H1 (cell line): ENCODE measurements at regions not wholly inside any gene's neighbourhood (a gene's known extent, or its start where the extent isn't known, plus 50 kb on each side); places are given as distances from the start of the nearest gene placed in this dataset.

Experiments used
- CTCF ChIA-PET: fragments of 300-600 bp; sonication (Branson Sonifier 250); formaldehyde crosslinking; loops from one replicate; lab custom pipeline; 2021; ENCODE audit not compliant: partially characterized antibody; lab: Charles Lee
- POLR2A ChIA-PET: fragments of 300-600 bp; sonication (Branson Sonifier 250); formaldehyde crosslinking; loops from one replicate; lab custom pipeline; 2021; ENCODE audit warnings: inconsistent platforms; ENCODE audit not compliant: partially characterized antibody; lab: Charles Lee
- DNase-seq, 2 experiments: peaks; one replicate each; pipeline versions ENCODE4 v3.0.0 to v3.0.0-alpha.2; 2010 to 2022; ENCODE audit warnings: low spot score in 2 of 2, low read depth in 1 of 2, mixed read lengths in 1 of 2
- FAIRE-seq: peaks from 2 replicates; lab custom pipeline; 2011; peaks lifted over from hg19 to GRCh38; lab: Jason Lieb, UNC
- H2AFZ ChIP-seq: 2 replicates; pipeline ENCODE4 v1.8.1; 2012; ENCODE audit warnings: low read length, inconsistent platforms
- H2AK5ac ChIP-seq: 2 replicates; pipeline ENCODE4 v1.6.1; 2013; ENCODE audit warnings: low read depth, low read length
- H2BK120ac ChIP-seq: replicated peaks from 2 replicates; pipeline ENCODE3; 2013; ENCODE audit warnings: low read depth, low read length, inconsistent platforms
- H2BK12ac ChIP-seq: 2 replicates; pipeline ENCODE4 v1.6.1; 2013; ENCODE audit warnings: low read depth, low read length
- H2BK15ac ChIP-seq: 2 replicates; pipeline ENCODE4 v1.6.1; 2013; ENCODE audit warnings: low read length
- H2BK20ac ChIP-seq: 2 replicates; pipeline ENCODE4 v1.6.1; 2013; ENCODE audit warnings: low read length
- H2BK5ac ChIP-seq: 2 replicates; pipeline ENCODE4 v1.6.1; 2013; ENCODE audit warnings: low read depth, low read length
- H3K14ac ChIP-seq: 2 replicates; pipeline ENCODE4 v1.6.1; 2013; ENCODE audit warnings: inconsistent platforms; ENCODE audit not compliant: insufficient read length
- H3K18ac ChIP-seq: 2 replicates; pipeline ENCODE4 v1.6.1; 2013; ENCODE audit warnings: low read length; ENCODE audit errors: extremely low read depth
- H3K23ac ChIP-seq: 2 replicates; pipeline ENCODE4 v1.6.1; 2013; ENCODE audit warnings: inconsistent platforms; ENCODE audit not compliant: insufficient read length
- H3K23me2 ChIP-seq: 2 replicates; pipeline ENCODE4 v1.6.1; 2013; ENCODE audit warnings: low read depth, low read length
- H3K27ac ChIP-seq: 2 replicates; pipeline ENCODE4 v1.6.1; 2011; ENCODE audit warnings: low read depth, low read length, inconsistent platforms
- H3K27me3 ChIP-seq, 4 experiments: replicated peaks in 1 of 4; 1 replicate in 1 of 4; 2 replicates in 3 of 4; pipeline versions ENCODE4 v1.6.1 to v1.8.1; 2011 to 2013; ENCODE audit warnings: low read length in 3 of 4, mild to moderate bottlenecking in 3 of 4, inconsistent platforms in 2 of 4, mixed read lengths in 2 of 4, moderate library complexity in 1 of 4; ENCODE audit not compliant: control insufficient read depth in 3 of 4, insufficient read depth in 3 of 4; ENCODE audit errors: extremely low read depth in 1 of 4
- H3K36me3 ChIP-seq, 4 experiments: 2 replicates each; pipeline versions ENCODE4 v1.6.1 to v1.8.1; 2011 to 2013; ENCODE audit warnings: mild to moderate bottlenecking in 4 of 4, low read length in 3 of 4, moderate library complexity in 2 of 4, control low read depth in 1 of 4, inconsistent platforms in 1 of 4; ENCODE audit not compliant: insufficient read depth in 4 of 4, control insufficient read depth in 2 of 4
- H3K4ac ChIP-seq: replicated peaks from 2 replicates; pipeline ENCODE3; 2013; ENCODE audit warnings: low read length, low read depth, mixed read lengths, inconsistent platforms; ENCODE audit not compliant: insufficient read length
- H3K4me1 ChIP-seq, 4 experiments: replicated peaks in 1 of 4; 1 replicate in 1 of 4; 2 replicates in 3 of 4; pipeline versions ENCODE4 v1.6.1 to v1.8.1; 2011 to 2013; ENCODE audit warnings: low read length in 3 of 4, inconsistent platforms in 2 of 4, mixed read lengths in 1 of 4; ENCODE audit not compliant: insufficient read depth in 4 of 4, control insufficient read depth in 3 of 4
- H3K4me2 ChIP-seq, 2 experiments: 2 replicates each; pipeline versions ENCODE4 v1.6.1 to v1.8.1; 2011 to 2013; ENCODE audit warnings: low read depth in 2 of 2, low read length in 2 of 2, control low read depth in 1 of 2, inconsistent platforms in 1 of 2, mild to moderate bottlenecking in 1 of 2; ENCODE audit not compliant: insufficient read depth in 1 of 2
- H3K4me3 ChIP-seq, 4 experiments: fragments of 200-600, 300-600 bp in 1 of 4; sonication (generic), shearing (Covaris generic), sonication (Bioruptor Twin) in 1 of 4; 2 replicates each; pipeline versions ENCODE4 v1.5.1 to v1.8.1; 2011 to 2016; ENCODE audit warnings: low read length in 4 of 4, low read depth in 3 of 4, control low read depth in 2 of 4, inconsistent platforms in 2 of 4, mild to moderate bottlenecking in 2 of 4, mixed read lengths in 1 of 4, moderate library complexity in 1 of 4; ENCODE audit not compliant: insufficient read depth in 2 of 4; ENCODE audit errors: extremely low read depth in 1 of 4
- H3K56ac ChIP-seq: replicated peaks from 2 replicates; pipeline ENCODE3; 2013; ENCODE audit warnings: low read depth, mild to moderate bottlenecking, mixed read lengths, low read length, inconsistent platforms; ENCODE audit not compliant: insufficient read length
- H3K79me1 ChIP-seq: 2 replicates; pipeline ENCODE4 v1.6.1; 2013; ENCODE audit warnings: low read depth, low read length, control low read depth
- H3K79me2 ChIP-seq, 2 experiments: 2 replicates each; pipeline versions ENCODE4 v1.6.1 to v1.8.1; 2012 to 2013; ENCODE audit warnings: low read length in 2 of 2, mild to moderate bottlenecking in 2 of 2, inconsistent platforms in 1 of 2; ENCODE audit not compliant: insufficient read depth in 2 of 2, control insufficient read depth in 1 of 2
- H3K9ac ChIP-seq, 4 experiments: replicated peaks in 1 of 4; 1 replicate in 1 of 4; 2 replicates in 3 of 4; pipeline versions ENCODE4 v1.6.1 to v1.8.1; 2011 to 2013; ENCODE audit warnings: low read depth in 3 of 4, low read length in 3 of 4, control low read depth in 2 of 4, mild to moderate bottlenecking in 2 of 4, moderate library complexity in 2 of 4, inconsistent platforms in 1 of 4; ENCODE audit errors: extremely low read depth in 1 of 4
- H3K9me3 ChIP-seq, 2 experiments: 2 replicates each; pipeline versions ENCODE4 v1.6.1 to v1.8.1; 2012 to 2013; ENCODE audit warnings: mild to moderate bottlenecking in 2 of 2, moderate library complexity in 2 of 2, control low read depth in 1 of 2, inconsistent platforms in 1 of 2, low read depth in 1 of 2, low read length in 1 of 2, mixed read lengths in 1 of 2; ENCODE audit not compliant: insufficient read depth in 2 of 2
- H4K20me1 ChIP-seq, 2 experiments: replicated peaks in 1 of 2; 2 replicates each; pipeline versions ENCODE3 to v1.8.1; 2011 to 2013; ENCODE audit warnings: inconsistent platforms in 2 of 2, low read length in 2 of 2, mild to moderate bottlenecking in 1 of 2; ENCODE audit not compliant: insufficient read depth in 2 of 2, control insufficient read depth in 1 of 2
- H4K5ac ChIP-seq: 2 replicates; pipeline ENCODE4 v1.6.1; 2013; ENCODE audit warnings: low read length, low read depth, mixed read lengths, inconsistent platforms; ENCODE audit not compliant: insufficient read length
- H4K8ac ChIP-seq: 2 replicates; pipeline ENCODE4 v1.8.0; 2013; ENCODE audit warnings: mild to moderate bottlenecking, moderate library complexity, low read length, inconsistent platforms; ENCODE audit not compliant: insufficient read depth; ENCODE audit errors: extremely low read depth
- H4K91ac ChIP-seq: replicated peaks from 2 replicates; pipeline ENCODE3; 2013; ENCODE audit warnings: low read length, mixed read lengths, inconsistent platforms; ENCODE audit not compliant: insufficient read length
- TAF7 ChIP-seq: optimal IDR thresholded peaks from 2 replicates; pipeline ENCODE3; 2011; ENCODE audit warnings: low read depth, mild to moderate bottlenecking, inconsistent platforms, low read length, moderate library complexity, borderline replicate concordance
- YY1 ChIP-seq: IDR thresholded peaks from 2 replicates; pipeline ENCODE4 v1.6.1; 2011; ENCODE audit warnings: low read depth, mild to moderate bottlenecking, low read length
- WGBS, 2 experiments: shearing (Covaris generic) in 1 of 2; methylation state at CpG; one replicate each; pipeline versions ENCODE4 v1.1.6 to v1.1.7; 2013 to 2015; ENCODE audit warnings: low lambda C conversion rate in 2 of 2, mixed read lengths in 2 of 2, inconsistent platforms in 1 of 2, low coverage in 1 of 2, missing lambda C conversion rate in 1 of 2; ENCODE audit not compliant: insufficient replicate concordance in 2 of 2, insufficient coverage in 1 of 2, insufficient read length in 1 of 2; ENCODE audit errors: extremely low coverage in 1 of 2, missing lambda C conversion rate in 1 of 2; 5-methylcytosine and 5-hydroxymethylcytosine counted together

- Histone ChIP-seq H3K4me3 (no peak overlapping the region), H4K5ac (no peak overlapping the region), H3K4me2 (no peak overlapping the region), H3K27me3 (no peaks in the 10 kb centered on the region), H3K79me2 (no peaks in the 10 kb centered on the region), H3K4ac (no peak overlapping the region), H4K8ac (no peak overlapping the region), H4K91ac (no peak overlapping the region), H2BK12ac (no peak overlapping the region), H4K20me1 (no peaks in the 10 kb centered on the region), H3K23me2 (peaks cover 2% of the 10 kb centered on the region; the same call in 1 of the 2 replicates), H3K18ac (no peak overlapping the region), H3K23ac (no peak overlapping the region), H2BK15ac (no peak overlapping the region), H2AFZ (no peak overlapping the region), H3K36me3 (no peaks in the 10 kb centered on the region), H2BK20ac (no peak overlapping the region), H3K9me3 (no peaks in the 10 kb centered on the region), H3K4me1 (peaks cover 7 to 15% (median 14%) of the 10 kb centered on the region in 4 experiments), H3K9ac (no peak overlapping the region), H2BK120ac (no peak overlapping the region), H3K27ac (no peak overlapping the region), H3K79me1 (no peaks in the 10 kb centered on the region; the same call in 1 of the 2 replicates), H2AK5ac (no peak overlapping the region), H3K14ac (no peak overlapping the region), H2BK5ac (no peak overlapping the region), H3K56ac (no peak overlapping the region)
- FAIRE-seq, result no peak
- peak; percentile 71; the same call in 1 of the 2 replicates for TF ChIP-seq YY1
- TF ChIP-seq TAF7, result no peak
- ChIA-PET CTCF (interaction anchor here (0.9 to 1.7 kb wide), 9 partner anchors 9 to 85 kb away, joined by 3 to 6 read pairs (median 3); no protein-coding TSS in a partner anchor), POLR2A (no interaction called here)
- WGBS, 2 experiments, result 87% methylated on average over 2 of the region's 2 CpGs; no CpG with 5 or more reads in 1 of the 2 experiments
- no peak for DNase-seq
Observed at GRCh38 chr1:93770640-93771039, 89.0 kb upstream of the BCAR3 start.
